ENCODE measurements at regions not wholly inside any gene's neighbourhood (a gene's known extent, or its start where the extent isn't known, plus 50 kb on each side); places are given as distances from the start of the nearest gene placed in this dataset.
A peak's percentile ranks its signal among the peaks of the same experiment; 100 is the strongest.
"Not testable (repeated sequence)": the region's sequence is repeated elsewhere in the genome, so short reads cannot be mapped to it uniquely, and the experiment has no call there.

DNA sequence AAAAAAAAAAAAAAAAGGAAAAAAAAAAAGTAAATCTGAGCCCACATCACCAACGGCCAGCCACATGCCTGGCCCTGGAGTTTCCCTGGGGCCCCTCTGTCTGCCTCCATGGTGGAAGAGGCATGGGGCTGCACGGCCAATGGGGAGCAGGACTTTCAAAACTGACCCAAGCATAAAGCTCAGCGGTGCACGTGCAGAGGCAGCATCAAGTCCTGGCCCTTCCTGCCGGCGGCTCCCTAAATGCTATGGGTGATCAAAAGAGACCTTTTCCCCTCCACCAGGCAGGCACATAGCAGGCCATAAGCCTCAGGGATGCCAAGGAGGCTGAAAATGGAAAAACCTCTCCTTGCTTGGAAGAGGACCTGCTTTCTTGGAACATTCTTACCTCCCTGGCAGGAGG lies 94.3 kb downstream of the OAT start:
- no peak for DNase-seq (ENCODE audit: low spot score)

GRCh38 chr10:124323806-124324205 lies 94.9 kb downstream of the OAT start:
- DNase-seq (ENCODE audit: low spot score): no peak

- DNase-seq (ENCODE audit: low spot score): no peak
Observed at GRCh38 chr10:124323111-124323725, 95.5 kb downstream of the OAT start.

DNA sequence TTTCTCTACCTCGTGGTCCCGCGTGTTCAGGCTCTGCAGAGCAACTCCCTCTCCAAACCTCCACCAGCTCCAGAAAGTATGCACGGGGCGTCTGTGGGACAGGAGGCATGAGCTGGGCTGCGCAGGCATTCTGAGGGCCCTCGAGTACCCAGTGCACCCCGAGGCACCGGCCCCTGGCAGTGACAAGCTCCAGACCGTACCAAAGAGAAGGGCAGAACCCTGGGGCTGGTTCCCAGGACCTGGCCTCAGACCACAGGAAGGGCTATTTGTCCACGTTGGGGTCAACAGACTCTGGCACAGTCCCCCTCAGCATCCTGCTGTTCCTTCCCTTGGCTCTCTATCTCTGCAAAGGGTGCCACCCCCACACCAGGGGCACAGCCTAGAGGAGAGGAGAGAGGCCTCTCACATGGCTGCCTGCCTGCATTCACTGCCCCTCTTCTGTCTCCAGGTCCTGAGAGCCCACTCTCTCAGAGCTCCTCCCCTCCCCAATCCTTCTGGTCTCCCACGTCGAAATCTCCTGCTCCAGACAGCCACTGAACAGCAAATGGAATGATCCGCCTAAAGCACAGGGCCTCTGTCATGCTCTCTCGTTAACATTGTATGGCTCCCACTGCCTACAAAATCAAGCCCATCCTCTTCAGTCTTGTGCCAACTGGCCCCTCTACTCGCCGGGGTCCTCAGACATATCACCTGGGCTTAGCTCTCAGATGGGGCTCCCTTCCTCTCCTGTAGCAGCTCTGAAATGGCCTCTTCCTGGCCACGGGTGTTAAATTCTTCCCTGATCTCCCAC lies 96.3 kb downstream of the OAT start:
- DNase-seq (ENCODE audit: low spot score): no peak

GRCh38 chr10:124321433-124322089 lies 97.2 kb downstream of the OAT start:
- no peak for DNase-seq (ENCODE audit: low spot score)

DNA sequence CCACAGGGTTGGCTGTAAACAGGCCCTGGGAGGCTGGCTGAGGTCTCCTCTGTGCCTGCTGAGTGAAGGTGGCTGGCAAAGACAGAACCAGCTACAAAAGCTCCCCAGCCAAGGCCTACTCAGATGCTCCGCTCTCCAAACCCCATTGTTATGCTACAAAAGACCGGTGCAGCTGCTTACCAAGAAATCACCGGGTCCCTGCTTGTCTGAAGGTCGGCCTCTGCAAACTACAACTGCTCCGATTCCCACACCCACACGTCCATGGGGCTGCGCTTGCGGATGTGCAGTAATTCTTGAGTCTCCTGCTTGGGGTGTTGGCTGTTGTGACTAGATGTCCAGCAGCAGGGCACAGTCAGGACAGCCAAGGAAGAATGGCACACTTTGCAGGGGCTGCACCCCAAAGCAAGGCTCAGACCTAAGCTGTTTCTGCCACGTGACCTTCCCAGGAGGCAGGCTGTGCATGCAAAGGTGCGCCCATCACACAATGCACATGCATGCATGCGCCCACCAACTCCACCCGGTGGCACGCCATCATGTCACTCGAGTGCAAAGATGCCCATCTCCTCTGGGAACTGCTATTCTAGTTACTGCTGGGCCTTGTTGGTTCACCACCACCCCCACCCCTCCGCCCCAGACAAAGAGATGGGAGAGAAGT lies 97.8 kb downstream of the OAT start:
- DNase-seq (ENCODE audit: low spot score): no peak

DNA sequence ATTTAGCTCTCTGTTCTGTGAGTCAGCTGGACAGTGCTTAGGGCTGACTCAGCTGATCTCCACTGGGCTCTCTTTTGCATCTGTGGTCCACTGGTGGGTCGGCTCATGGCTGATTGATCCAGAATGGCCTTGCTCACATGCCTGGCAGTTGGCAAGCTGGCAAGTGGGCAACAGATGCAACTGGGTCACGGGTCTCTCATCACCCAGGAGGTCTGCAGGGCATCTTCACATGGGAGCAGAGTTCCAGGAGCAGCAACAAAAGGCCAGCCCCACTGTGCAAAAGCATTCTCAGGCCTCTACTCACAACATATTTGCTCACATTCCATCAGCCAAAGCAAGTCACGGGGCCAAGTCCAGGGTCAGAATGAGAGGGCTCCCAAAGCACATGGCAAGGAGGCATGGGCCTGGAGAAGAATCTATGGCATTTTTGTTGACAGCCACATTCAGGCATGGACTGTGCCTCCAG lies 98.8 kb downstream of the OAT start:
- DNase-seq (ENCODE audit: low spot score): no peak

GRCh38 chr10:124319520-124319919 lies 99.2 kb downstream of the OAT start:
- DNase-seq (ENCODE audit: low spot score): not testable (repeated sequence)

DNA sequence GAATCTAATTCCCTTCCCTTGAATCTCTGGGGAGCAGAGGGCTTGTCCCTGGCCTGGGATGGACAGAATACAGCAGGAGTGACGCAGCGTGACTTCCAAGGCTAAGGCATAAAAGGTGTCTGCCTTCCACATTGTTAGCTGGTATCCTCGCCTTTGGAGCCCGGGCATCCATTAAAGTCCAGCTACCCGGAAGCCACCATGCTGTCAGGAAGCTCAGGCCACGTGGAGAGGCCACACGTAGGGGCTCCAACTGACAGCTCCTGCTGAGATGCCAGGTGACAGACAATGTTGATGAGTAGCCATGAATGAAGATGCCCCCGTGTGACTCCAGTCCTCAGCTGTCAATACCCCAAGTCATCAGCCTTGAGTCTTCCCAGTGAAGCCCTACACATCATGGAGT lies 99.9 kb downstream of the OAT start:
- DNase-seq (ENCODE audit: low spot score): no peak

GRCh38 chr10:124318076-124318475 lies 100.6 kb downstream of the OAT start:
- DNase-seq (ENCODE audit: low spot score): no peak

DNA sequence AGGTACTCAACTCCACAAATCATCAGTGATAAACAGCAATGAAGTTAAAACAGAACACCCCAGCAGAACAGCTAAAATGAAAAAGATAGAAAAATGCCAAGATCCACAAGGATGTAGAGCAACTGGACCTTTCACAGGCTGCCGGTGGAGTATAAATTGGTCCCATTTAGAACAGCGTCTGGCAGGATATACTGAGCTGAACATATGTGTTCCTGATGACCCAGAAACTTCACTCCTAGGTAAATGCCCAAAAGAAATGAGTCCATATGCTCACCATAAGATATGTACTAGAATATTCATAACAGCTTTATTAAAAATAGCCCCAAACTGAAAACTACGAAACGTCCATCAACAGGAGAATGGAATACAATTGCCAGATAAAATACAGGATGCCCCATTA lies 102.4 kb downstream of the OAT start:
- DNase-seq (ENCODE audit: low spot score): no peak

- DNase-seq (ENCODE audit: low spot score): no peak
Observed at GRCh38 chr10:124315591-124316270, 103.0 kb downstream of the OAT start.

GRCh38 chr10:124313374-124313773 lies 105.3 kb downstream of the OAT start:
- DNase-seq (ENCODE audit: low spot score): no peak

DNA sequence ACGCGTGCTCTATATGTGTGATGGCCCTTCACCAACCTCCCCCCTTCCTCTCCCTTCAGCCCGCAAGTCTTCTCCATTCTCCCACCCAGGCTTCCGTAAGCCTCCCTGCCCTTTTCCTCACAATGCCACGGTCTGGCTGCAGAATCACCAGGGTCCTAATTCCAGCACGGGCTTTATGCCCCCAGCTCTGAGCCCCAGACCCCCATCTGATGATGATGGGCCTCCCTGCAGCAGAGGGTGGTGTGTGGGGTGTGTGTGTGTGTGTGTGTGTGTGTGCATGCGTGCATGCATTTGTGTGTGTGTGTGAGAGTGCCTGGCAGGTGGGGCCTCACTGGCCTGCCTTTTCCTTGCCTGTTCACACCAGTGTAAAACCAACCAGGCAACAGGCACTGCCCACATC lies 109.9 kb downstream of the OAT start:
- no peak for DNase-seq (ENCODE audit: low spot score)

DNA sequence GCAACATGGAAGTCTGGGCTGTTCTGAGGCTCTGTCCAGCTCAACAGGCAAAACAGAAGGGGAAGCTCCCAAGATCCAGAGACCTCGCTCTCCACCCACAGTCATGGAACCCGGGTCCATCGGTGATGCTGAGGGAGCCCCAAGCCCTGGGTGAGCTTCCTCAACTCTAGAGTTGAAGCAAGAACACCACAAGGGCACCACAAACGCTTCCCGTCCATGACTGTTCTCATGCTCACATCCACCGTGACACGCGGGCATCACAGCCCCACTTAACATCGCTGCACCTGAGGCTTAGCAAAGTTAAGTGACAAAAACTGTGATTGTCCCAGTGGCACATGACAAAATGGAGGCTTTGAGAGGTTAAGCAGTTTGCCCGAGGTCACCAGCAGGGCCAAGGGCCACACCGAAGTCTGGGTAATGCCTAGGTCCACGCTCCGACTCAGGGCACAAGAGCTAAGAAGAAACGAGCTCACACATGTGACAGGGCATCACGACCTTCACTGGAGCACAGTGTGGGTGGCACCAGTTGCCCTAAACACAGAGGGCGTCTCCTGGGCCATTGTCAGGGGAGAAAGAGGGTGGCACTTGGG lies 110.6 kb downstream of the OAT start:
- DNase-seq (ENCODE audit: low spot score): no peak

DNA sequence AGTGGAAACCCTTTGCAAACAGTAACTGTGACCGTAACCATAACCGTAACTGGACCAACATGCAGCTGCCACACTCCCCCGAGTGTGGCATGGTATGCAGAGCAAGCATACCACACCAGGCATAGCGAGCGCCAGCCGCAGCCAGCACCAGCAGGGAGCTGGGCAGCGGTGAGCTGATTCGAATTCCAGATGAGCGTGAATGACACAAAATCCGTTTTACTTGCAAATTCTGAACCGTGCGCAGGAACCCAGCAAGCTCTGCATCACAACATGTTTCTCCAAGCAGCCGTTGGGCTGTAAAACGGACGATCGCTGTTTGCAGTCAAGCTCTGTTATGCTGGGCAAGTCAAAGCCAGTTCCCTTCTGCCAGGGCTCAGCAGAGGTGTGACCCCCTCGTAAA lies 111.1 kb downstream of the OAT start:
- no peak for DNase-seq (ENCODE audit: low spot score)

- DNase-seq (ENCODE audit: low spot score): peak; percentile 71
Observed at GRCh38 chr10:124306922-124307371, 111.8 kb downstream of the OAT start.

GRCh38 chr10:124306520-124306919 lies 112.2 kb downstream of the OAT start:
- DNase-seq (ENCODE audit: low spot score): no peak

GRCh38 chr10:124305984-124306383 lies 112.7 kb downstream of the OAT start:
- no peak for DNase-seq (ENCODE audit: low spot score)

- peak; percentile 15 for DNase-seq (ENCODE audit: low spot score)
Observed at GRCh38 chr10:124305131-124305530, 113.6 kb downstream of the OAT start.

GRCh38 chr10:124303662-124304418 lies 114.9 kb downstream of the OAT start:
- no peak for DNase-seq (ENCODE audit: low spot score)
